DOHH2 (cell line): ENCODE measurements at regions not wholly inside any gene's neighbourhood (a gene's known extent, or its start where the extent isn't known, plus 50 kb on each side); places are given as distances from the start of the nearest gene placed in this dataset.

Experiments
- H3F3A ChIP-seq: fragments of 200-600 bp; sonication (generic), shearing (Covaris generic); 2 replicates; pipeline ENCODE4 v1.6.0; 2016; ENCODE audit warnings: antibody characterized with exemption, mild to moderate bottlenecking; ENCODE audit not compliant: control insufficient read depth, insufficient read depth
- H3K27ac ChIP-seq: fragments of 200-600 bp; sonication (generic); 2 replicates; pipeline ENCODE4 v1.5.1; 2014; ENCODE audit warnings: low read depth, mild to moderate bottlenecking, low read length, moderate library complexity
- H3K27me3 ChIP-seq: fragments of 200-600 bp; sonication (generic); 2 replicates; pipeline ENCODE4 v1.6.1; 2014; ENCODE audit warnings: mild to moderate bottlenecking, low read length, mixed read lengths; ENCODE audit not compliant: control insufficient read depth
- H3K36me3 ChIP-seq: fragments of 200-600 bp; sonication (generic); 2 replicates; pipeline ENCODE4 v1.6.1; 2014; ENCODE audit warnings: mild to moderate bottlenecking, low read length, moderate library complexity, mixed read lengths; ENCODE audit not compliant: control insufficient read depth
- H3K4me1 ChIP-seq: fragments of 200-600 bp; sonication (generic); 2 replicates; pipeline ENCODE4 v1.6.1; 2014; ENCODE audit warnings: mild to moderate bottlenecking, low read length, mixed read lengths; ENCODE audit not compliant: control insufficient read depth
- H3K4me2 ChIP-seq: fragments of 200-600 bp; sonication (generic); 2 replicates; pipeline ENCODE4 v1.6.0; 2014; ENCODE audit warnings: mild to moderate bottlenecking, low read length, moderate library complexity
- H3K4me3 ChIP-seq: fragments of 200-600 bp; sonication (generic); 2 replicates; pipeline ENCODE4 v1.5.1; 2014; ENCODE audit warnings: mild to moderate bottlenecking, low read length, mixed read lengths
- H3K79me2 ChIP-seq: fragments of 200-600 bp; sonication (generic); 2 replicates; pipeline ENCODE4 v1.6.1; 2014; ENCODE audit warnings: mild to moderate bottlenecking, low read length, mixed read lengths; ENCODE audit not compliant: control insufficient read depth
- H3K9me2 ChIP-seq: fragments of 200-600 bp; sonication (generic); replicated peaks from 2 replicates; pipeline ENCODE4 v1.6.1; 2014; ENCODE audit warnings: mild to moderate bottlenecking, low read length, mixed read lengths; ENCODE audit not compliant: control insufficient read depth
- H3K9me3 ChIP-seq: fragments of 200-600 bp; sonication (generic); 2 replicates; pipeline ENCODE4 v1.6.1; 2014; ENCODE audit warnings: antibody characterized with exemption, low read length, mixed read lengths; ENCODE audit not compliant: control insufficient read depth, insufficient read depth
- H4K20me1 ChIP-seq: fragments of 200-600 bp; sonication (generic); 2 replicates; pipeline ENCODE4 v1.6.0; 2014; ENCODE audit warnings: low read depth, mild to moderate bottlenecking, antibody characterized with exemption, low read length, moderate library complexity; ENCODE audit not compliant: control insufficient read depth, insufficient read depth
- CTCF ChIP-seq: fragments of 200-600 bp; sonication (generic); IDR thresholded peaks from one replicate; pipeline ENCODE4 v1.5.1; 2014; ENCODE audit warnings: antibody characterized with exemption, mild to moderate bottlenecking, low read depth, low read length; ENCODE audit not compliant: poor library complexity, severe bottlenecking
- EZH2phosphoT487 ChIP-seq: fragments of 200-600 bp; sonication (generic); IDR thresholded peaks from 2 replicates; pipeline ENCODE4 v1.6.1; 2017; ENCODE audit warnings: borderline replicate concordance, mild to moderate bottlenecking, antibody characterized with exemption, low read length, moderate library complexity, mixed read lengths

GRCh38 chr11:134643115-134644012 is 231.3 kb upstream of the B3GAT1 start:
- H3K27ac ChIP-seq, result no peak overlapping the region
- H4K20me1 ChIP-seq, result no peaks in the 10 kb centered on the region
- no peaks in the 10 kb centered on the region for H3K9me2 ChIP-seq
- no peaks in the 10 kb centered on the region for H3K9me3 ChIP-seq
- H3K4me3 ChIP-seq, result no peak overlapping the region
- H3K36me3 ChIP-seq, result no peaks in the 10 kb centered on the region
- no peak overlapping the region for H3K4me2 ChIP-seq
- no peak for TF ChIP-seq CTCF
- no peak for TF ChIP-seq EZH2phosphoT487
- H3K27me3 ChIP-seq, result no peaks in the 10 kb centered on the region
- H3K79me2 ChIP-seq, result no peaks in the 10 kb centered on the region
- H3F3A ChIP-seq, result no peaks in the 10 kb centered on the region
- H3K4me1 ChIP-seq, result no peaks in the 10 kb centered on the region

- no peak overlapping the region for H3K4me2 ChIP-seq
- H3F3A ChIP-seq, result no peaks in the 10 kb centered on the region
- H3K36me3 ChIP-seq, result no peaks in the 10 kb centered on the region
- no peaks in the 10 kb centered on the region for H3K9me2 ChIP-seq
- no peaks in the 10 kb centered on the region for H3K4me1 ChIP-seq
- no peaks in the 10 kb centered on the region for H3K79me2 ChIP-seq
- no peaks in the 10 kb centered on the region for H3K27me3 ChIP-seq
- H3K9me3 ChIP-seq, result no peaks in the 10 kb centered on the region
- H3K27ac ChIP-seq, result no peak overlapping the region
- H3K4me3 ChIP-seq, result no peak overlapping the region
- no peaks in the 10 kb centered on the region for H4K20me1 ChIP-seq
- TF ChIP-seq CTCF (no peak), EZH2phosphoT487 (no peak)
These were observed 230.2 kb upstream of the B3GAT1 start for GRCh38 chr11:134642206-134642605.

GRCh38 chr11:134640971-134641968 is 229.2 kb upstream of the B3GAT1 start:
- H3K27me3 ChIP-seq, result no peaks in the 10 kb centered on the region
- H3F3A ChIP-seq, result no peaks in the 10 kb centered on the region
- no peaks in the 10 kb centered on the region for H3K9me2 ChIP-seq
- no peak overlapping the region for H3K4me2 ChIP-seq
- no peaks in the 10 kb centered on the region for H3K4me1 ChIP-seq
- no peaks in the 10 kb centered on the region for H4K20me1 ChIP-seq
- no peaks in the 10 kb centered on the region for H3K9me3 ChIP-seq
- no peak for TF ChIP-seq CTCF
- TF ChIP-seq EZH2phosphoT487, result no peak
- H3K4me3 ChIP-seq, result no peak overlapping the region
- H3K27ac ChIP-seq, result no peak overlapping the region
- no peaks in the 10 kb centered on the region for H3K79me2 ChIP-seq
- H3K36me3 ChIP-seq, result no peaks in the 10 kb centered on the region
